Cardiac muscle cell (in vitro differentiated cells and primary cell): ENCODE measurements at regions not wholly inside any gene's neighbourhood (a gene's known extent, or its start where the extent isn't known, plus 50 kb on each side); places are given as distances from the start of the nearest gene placed in this dataset.
A peak's percentile ranks its signal among the peaks of the same experiment; 100 is the strongest.

Experiments used
- DNase-seq, 2 donors: peaks; one replicate each; pipeline versions ENCODE4 v3.0.0 to v3.0.0-alpha.2; 2010 to 2017; ENCODE audit warnings: low read depth in 1 of 2, low spot score in 1 of 2
- H3K27ac ChIP-seq: fragments of 200-600 bp; sonication (generic); 2 replicates; pipeline ENCODE4 v1.5.1; 2016
- H3K27me3 ChIP-seq: fragments of 200-600 bp; sonication (generic); 2 replicates; pipeline ENCODE4 v1.6.0; 2016; ENCODE audit warnings: control low read depth
- H3K36me3 ChIP-seq: fragments of 200-600 bp; sonication (generic); 2 replicates; pipeline ENCODE4 v1.5.1; 2016; ENCODE audit warnings: control low read depth
- H3K4me1 ChIP-seq: fragments of 200-600 bp; sonication (generic); 2 replicates; pipeline ENCODE4 v1.8.1; 2017; ENCODE audit warnings: low read depth, mild to moderate bottlenecking, mixed run types
- H3K4me3 ChIP-seq: fragments of 200-600 bp; sonication (generic); 2 replicates; pipeline ENCODE4 v1.5.1; 2016; ENCODE audit warnings: mild to moderate bottlenecking
- H3K9me3 ChIP-seq: fragments of 200-600 bp; sonication (generic); 2 replicates; pipeline ENCODE4 v1.5.1; 2017; ENCODE audit warnings: low read depth, mild to moderate bottlenecking, control low read depth
- TF ChIP-seq, protein P1 (sequence below): IDR thresholded peaks from 2 replicates; pipeline ENCODE4 v1.5.1; 2012; ENCODE audit warnings: low read depth, mild to moderate bottlenecking, low read length

DNA sequence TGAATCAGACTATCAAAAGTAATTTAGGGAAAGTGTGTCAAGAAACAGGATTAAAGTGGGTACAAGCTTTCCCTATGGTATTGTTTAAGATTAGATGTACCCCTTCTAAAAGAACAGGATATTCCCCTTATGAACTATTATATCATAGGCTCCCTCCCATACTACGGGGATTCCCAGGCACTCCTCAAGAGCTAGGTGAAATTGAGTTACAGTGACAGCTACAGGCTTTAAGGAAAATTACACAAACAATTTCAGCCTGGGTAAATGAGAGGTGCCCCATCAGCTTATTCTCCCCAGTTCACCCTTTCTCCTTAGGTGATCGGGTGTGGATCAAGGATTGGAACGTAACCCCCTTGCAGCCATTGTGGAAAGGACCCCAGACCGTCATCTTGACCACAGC is 240.8 kb upstream of the CNTN6 start:
- DNase-seq = peak in 1 of 2 donors; percentile 9
- H3K27ac ChIP-seq = no peak overlapping the region
- no peaks in the 10 kb centered on the region for H3K27me3 ChIP-seq
- TF ChIP-seq, protein P1, sequence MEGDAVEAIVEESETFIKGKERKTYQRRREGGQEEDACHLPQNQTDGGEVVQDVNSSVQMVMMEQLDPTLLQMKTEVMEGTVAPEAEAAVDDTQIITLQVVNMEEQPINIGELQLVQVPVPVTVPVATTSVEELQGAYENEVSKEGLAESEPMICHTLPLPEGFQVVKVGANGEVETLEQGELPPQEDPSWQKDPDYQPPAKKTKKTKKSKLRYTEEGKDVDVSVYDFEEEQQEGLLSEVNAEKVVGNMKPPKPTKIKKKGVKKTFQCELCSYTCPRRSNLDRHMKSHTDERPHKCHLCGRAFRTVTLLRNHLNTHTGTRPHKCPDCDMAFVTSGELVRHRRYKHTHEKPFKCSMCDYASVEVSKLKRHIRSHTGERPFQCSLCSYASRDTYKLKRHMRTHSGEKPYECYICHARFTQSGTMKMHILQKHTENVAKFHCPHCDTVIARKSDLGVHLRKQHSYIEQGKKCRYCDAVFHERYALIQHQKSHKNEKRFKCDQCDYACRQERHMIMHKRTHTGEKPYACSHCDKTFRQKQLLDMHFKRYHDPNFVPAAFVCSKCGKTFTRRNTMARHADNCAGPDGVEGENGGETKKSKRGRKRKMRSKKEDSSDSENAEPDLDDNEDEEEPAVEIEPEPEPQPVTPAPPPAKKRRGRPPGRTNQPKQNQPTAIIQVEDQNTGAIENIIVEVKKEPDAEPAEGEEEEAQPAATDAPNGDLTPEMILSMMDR = no peak
- H3K36me3 ChIP-seq = no peaks in the 10 kb centered on the region
- H3K9me3 ChIP-seq = no peaks in the 10 kb centered on the region
- H3K4me3 ChIP-seq = no peak overlapping the region
- H3K4me1 ChIP-seq = no peaks in the 10 kb centered on the region

DNA sequence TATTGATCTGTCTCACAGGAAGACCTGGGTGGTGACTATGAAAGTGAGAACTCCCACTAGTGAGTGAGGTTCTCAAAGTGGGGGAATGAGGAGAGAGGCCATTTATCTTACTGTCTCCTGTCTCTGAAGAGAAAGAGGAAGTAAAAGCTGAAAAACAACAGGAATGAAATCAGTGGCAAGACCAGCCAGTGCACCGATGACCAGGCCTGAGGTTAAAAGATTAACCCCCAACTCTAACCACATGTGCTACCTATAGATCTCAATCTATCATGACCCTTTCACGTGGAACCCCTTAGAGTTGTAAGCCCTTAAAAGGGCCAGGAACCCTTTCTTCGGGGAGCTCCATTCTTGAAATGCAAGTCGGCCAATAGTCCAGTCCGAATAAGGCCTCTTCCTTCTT is 239.3 kb upstream of the CNTN6 start:
- DNase-seq = no peak
- Histone ChIP-seq H3K27me3 (no peaks in the 10 kb centered on the region), H3K4me3 (no peak overlapping the region), H3K9me3 (no peaks in the 10 kb centered on the region), H3K27ac (no peak overlapping the region), H3K36me3 (no peaks in the 10 kb centered on the region), H3K4me1 (no peaks in the 10 kb centered on the region)
- TF ChIP-seq, protein P1 = no peak

DNA sequence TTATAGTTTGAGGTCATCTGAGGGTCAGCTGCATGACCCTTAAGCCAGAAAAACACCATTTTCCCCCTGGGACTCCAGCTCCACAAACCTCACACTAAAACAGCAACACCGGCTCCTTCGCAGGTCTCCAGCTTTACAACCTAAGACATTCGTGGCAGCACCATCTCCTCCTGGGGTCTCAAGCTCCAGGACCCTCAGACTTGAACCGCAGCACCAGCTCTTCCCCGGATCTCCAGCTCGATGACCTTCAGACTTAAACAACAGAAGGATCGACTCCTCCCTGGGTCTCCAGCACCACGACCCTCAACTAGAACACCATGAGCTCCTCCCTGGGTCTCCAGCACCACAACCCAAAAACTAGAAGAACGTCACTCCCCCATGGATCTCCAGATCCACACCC is 233.7 kb upstream of the CNTN6 start:
- Histone ChIP-seq H3K36me3 (no peaks in the 10 kb centered on the region), H3K4me1 (no peaks in the 10 kb centered on the region), H3K27me3 (no peaks in the 10 kb centered on the region), H3K27ac (no peak overlapping the region), H3K4me3 (no peak overlapping the region), H3K9me3 (no peaks in the 10 kb centered on the region)
- TF ChIP-seq, protein P1 = no peak
- DNase-seq = no peak

DNA sequence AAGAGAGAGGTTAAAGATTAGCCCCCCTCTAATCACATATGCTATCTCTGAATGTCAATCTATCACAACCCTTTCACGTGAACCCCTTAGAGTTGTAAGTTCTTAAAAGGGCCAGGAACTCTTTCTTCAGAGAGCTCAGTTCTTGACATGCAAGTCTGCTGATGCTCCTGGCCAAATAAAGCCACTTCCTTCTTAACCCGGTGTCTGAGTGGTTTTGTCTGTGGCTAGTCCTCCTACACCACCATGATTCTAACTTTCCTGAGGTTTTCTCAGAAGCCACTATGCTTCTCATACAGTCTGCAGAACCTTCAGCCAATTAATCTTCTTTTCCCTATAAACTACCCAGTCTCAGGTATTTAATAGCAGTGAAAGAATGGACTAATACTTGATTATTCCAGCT is 231.1 kb upstream of the CNTN6 start:
- H3K4me3 ChIP-seq = no peak overlapping the region
- no peak overlapping the region for H3K27ac ChIP-seq
- no peaks in the 10 kb centered on the region for H3K4me1 ChIP-seq
- no peaks in the 10 kb centered on the region for H3K36me3 ChIP-seq
- TF ChIP-seq, protein P1 = no peak
- H3K27me3 ChIP-seq = no peaks in the 10 kb centered on the region
- no peaks in the 10 kb centered on the region for H3K9me3 ChIP-seq
- no peak for DNase-seq

DNA sequence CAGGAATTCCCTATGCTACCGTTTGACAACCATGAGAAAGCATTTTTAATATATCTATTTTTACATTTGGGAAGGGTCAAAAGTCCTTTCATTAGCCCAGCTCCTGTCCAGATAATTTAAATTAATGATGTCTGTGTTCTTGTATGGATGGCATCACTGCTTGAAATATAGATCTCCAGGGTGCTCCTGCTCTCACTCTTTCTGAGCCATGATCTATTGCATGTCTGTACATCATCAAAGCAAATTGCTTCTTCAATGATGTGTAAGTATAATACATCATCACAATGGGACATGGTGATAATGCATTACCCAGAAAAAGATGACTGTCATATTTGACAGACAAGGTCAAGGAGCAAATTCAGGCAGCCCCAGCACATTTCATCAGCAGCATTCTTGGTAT is 223.6 kb upstream of the CNTN6 start:
- TF ChIP-seq, protein P1 = no peak
- no peaks in the 10 kb centered on the region for H3K9me3 ChIP-seq

DNA sequence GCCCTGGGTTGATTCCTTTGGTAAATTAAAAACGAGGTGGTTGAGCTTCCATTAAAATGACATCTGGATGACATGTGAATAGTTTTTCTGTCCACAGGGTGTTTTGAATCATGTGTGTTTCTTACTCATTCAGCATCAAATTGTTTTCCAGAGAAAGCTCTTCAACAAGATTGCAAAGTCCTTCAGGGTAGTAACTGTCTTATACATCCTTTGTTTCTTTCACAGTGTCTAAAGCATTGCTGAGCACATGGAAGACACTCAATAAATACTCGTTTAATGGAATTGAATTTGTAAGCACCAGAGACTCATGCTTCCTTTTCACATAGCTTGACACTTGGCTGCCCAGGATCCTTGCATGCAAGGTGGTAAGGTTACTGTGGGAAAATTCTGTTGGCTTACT is 223.1 kb upstream of the CNTN6 start:
- Histone ChIP-seq H3K27ac (no peak overlapping the region), H3K36me3 (no peaks in the 10 kb centered on the region), H3K4me1 (no peaks in the 10 kb centered on the region), H3K9me3 (no peaks in the 10 kb centered on the region), H3K27me3 (no peaks in the 10 kb centered on the region), H3K4me3 (no peak overlapping the region)
- TF ChIP-seq, protein P1 = no peak
- DNase-seq = no peak

More for the DNA sequence above, 223.6 kb upstream of the CNTN6 start:
- Histone ChIP-seq H3K27ac (no peak overlapping the region), H3K4me3 (no peak overlapping the region), H3K4me1 (no peaks in the 10 kb centered on the region), H3K36me3 (no peaks in the 10 kb centered on the region), H3K27me3 (no peaks in the 10 kb centered on the region)
- DNase-seq = no peak
